ENCODE measurements at regions not wholly inside any gene's neighbourhood (a gene's known extent, or its start where the extent isn't known, plus 50 kb on each side); places are given as distances from the start of the nearest gene placed in this dataset.

- no peak for TF ChIP-seq ZNF629 (tag by site-specific recombination; IDR thresholded peaks at IDR 0.05)
- TF ChIP-seq EGR2 (tag by site-specific recombination; IDR thresholded peaks at IDR 0.05; ENCODE audit: low read depth): no peak
- Histone ChIP-seq H3K9me3 (ENCODE audit: control insufficient read depth, insufficient read depth, low read depth, low read length) (no peaks in the 10 kb centered on the region), H3K4me1 (ENCODE audit: control insufficient read depth, insufficient read depth, low read length) (no peaks in the 10 kb centered on the region), H3K4me3 (ENCODE audit: low read depth, low read length) (no peak overlapping the region), H3K27ac (ENCODE audit: extremely low read depth, low read depth, low read length) (no peak overlapping the region), H3K36me3 (ENCODE audit: control insufficient read depth in 2 of 2, insufficient read depth in 1 of 2, low read length in 2 of 2) (no peaks in the 10 kb centered on the region)
- CTCF ChIA-PET: no interaction called here
- POLR2A ChIA-PET: no interaction called here
These were observed 1161.3 kb downstream of the SLITRK1 start for GRCh38 chr13:82720986-82721385.

- H3K4me3 ChIP-seq (ENCODE audit: low read depth, low read length): no peak overlapping the region
- no peaks in the 10 kb centered on the region for H3K36me3 ChIP-seq (ENCODE audit: control insufficient read depth in 2 of 2, insufficient read depth in 1 of 2, low read length in 2 of 2)
- ChIA-PET CTCF (no interaction called here), POLR2A (no interaction called here)
- H3K9me3 ChIP-seq (ENCODE audit: control insufficient read depth, insufficient read depth, low read depth, low read length): no peaks in the 10 kb centered on the region
- TF ChIP-seq ZBTB21 (tag by site-specific recombination; IDR thresholded peaks at IDR 0.05) (no peak), PBX3 (CRISPR knock-in tag; IDR thresholded peaks at IDR 0.05) (no peak), BCL11B (tag by site-specific recombination; IDR thresholded peaks at IDR 0.05; ENCODE audit: low read depth) (no peak), HOXA7 (CRISPR knock-in tag; IDR thresholded peaks at IDR 0.05; ENCODE audit: borderline replicate concordance) (no peak), ZNF571 (tag by site-specific recombination; IDR thresholded peaks at IDR 0.05) (no peak), KLF10 (tag by site-specific recombination; IDR thresholded peaks at IDR 0.05) (no peak), ZNF747 (tag by site-specific recombination; IDR thresholded peaks at IDR 0.05) (no peak), ZSCAN4 (tag by site-specific recombination; IDR thresholded peaks at IDR 0.05) (no peak)
- H3K27ac ChIP-seq (ENCODE audit: extremely low read depth, low read depth, low read length): no peak overlapping the region
- no peaks in the 10 kb centered on the region for H3K4me1 ChIP-seq (ENCODE audit: control insufficient read depth, insufficient read depth, low read length)
These were observed 1162.3 kb downstream of the SLITRK1 start for GRCh38 chr13:82719987-82720386.

DNA sequence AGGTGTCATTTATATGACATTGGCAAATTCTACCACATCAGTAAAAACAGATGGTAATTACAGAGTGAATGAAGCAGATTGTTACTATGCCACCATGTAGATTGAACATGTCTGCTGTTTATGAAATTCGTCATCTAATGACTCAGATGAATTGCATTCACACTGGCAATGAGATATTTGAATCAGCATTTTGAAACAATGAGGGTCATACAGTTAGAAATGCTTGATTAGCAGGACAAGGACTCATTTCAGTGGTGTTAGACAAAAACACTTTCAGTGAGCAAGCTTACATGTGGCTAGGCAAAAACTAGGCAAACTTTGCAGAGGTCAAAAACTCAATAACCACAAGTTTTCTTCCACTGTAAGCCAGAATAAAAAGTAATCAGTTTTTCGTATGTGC, 1165.0 kb downstream of the SLITRK1 start:
- Histone ChIP-seq H3K4me3 (ENCODE audit: low read depth, low read length) (no peak overlapping the region), H3K36me3 (ENCODE audit: control insufficient read depth in 2 of 2, insufficient read depth in 1 of 2, low read length in 2 of 2) (no peaks in the 10 kb centered on the region), H3K9me3 (ENCODE audit: control insufficient read depth, insufficient read depth, low read depth, low read length) (no peaks in the 10 kb centered on the region), H3K27ac (ENCODE audit: extremely low read depth, low read depth, low read length) (no peak overlapping the region), H3K4me1 (ENCODE audit: control insufficient read depth, insufficient read depth, low read length) (no peaks in the 10 kb centered on the region)
- ChIA-PET CTCF (no interaction called here), POLR2A (no interaction called here)
- no peak for TF ChIP-seq ZNF2 (tag by site-specific recombination; IDR thresholded peaks at IDR 0.05)
- TF ChIP-seq ZBTB10 (tag by site-specific recombination; IDR thresholded peaks at IDR 0.05): no peak
- no peak for TF ChIP-seq ZNF610 (tag by site-specific recombination; IDR thresholded peaks at IDR 0.05; ENCODE audit: borderline replicate concordance)
- TF ChIP-seq ZNF280C (tag by site-specific recombination; IDR thresholded peaks at IDR 0.05): no peak
- TF ChIP-seq ZNF76 (tag by site-specific recombination; IDR thresholded peaks at IDR 0.05; ENCODE audit: borderline replicate concordance, low read depth): no peak
- TF ChIP-seq ZNF530 (tag by site-specific recombination; IDR thresholded peaks at IDR 0.05; ENCODE audit: low read depth): no peak
- no peak for TF ChIP-seq ZNF37A (tag by site-specific recombination; IDR thresholded peaks at IDR 0.05)
- TF ChIP-seq ZNF791 (tag by site-specific recombination; IDR thresholded peaks at IDR 0.05): no peak
- TF ChIP-seq ZSCAN4 (tag by site-specific recombination; IDR thresholded peaks at IDR 0.05): no peak
- TF ChIP-seq SP3 (tag by site-specific recombination; IDR thresholded peaks at IDR 0.05): no peak
- TF ChIP-seq ZNF133 (tag by site-specific recombination; IDR thresholded peaks at IDR 0.05): no peak
- no peak for TF ChIP-seq ZNF23 (tag by site-specific recombination; IDR thresholded peaks at IDR 0.05; ENCODE audit: borderline replicate concordance)
- TF ChIP-seq PBX3 (CRISPR knock-in tag; IDR thresholded peaks at IDR 0.05): no peak
